ENCODE measurements at regions not wholly inside any gene's neighbourhood (a gene's known extent, or its start where the extent isn't known, plus 50 kb on each side); places are given as distances from the start of the nearest gene placed in this dataset.

DNA sequence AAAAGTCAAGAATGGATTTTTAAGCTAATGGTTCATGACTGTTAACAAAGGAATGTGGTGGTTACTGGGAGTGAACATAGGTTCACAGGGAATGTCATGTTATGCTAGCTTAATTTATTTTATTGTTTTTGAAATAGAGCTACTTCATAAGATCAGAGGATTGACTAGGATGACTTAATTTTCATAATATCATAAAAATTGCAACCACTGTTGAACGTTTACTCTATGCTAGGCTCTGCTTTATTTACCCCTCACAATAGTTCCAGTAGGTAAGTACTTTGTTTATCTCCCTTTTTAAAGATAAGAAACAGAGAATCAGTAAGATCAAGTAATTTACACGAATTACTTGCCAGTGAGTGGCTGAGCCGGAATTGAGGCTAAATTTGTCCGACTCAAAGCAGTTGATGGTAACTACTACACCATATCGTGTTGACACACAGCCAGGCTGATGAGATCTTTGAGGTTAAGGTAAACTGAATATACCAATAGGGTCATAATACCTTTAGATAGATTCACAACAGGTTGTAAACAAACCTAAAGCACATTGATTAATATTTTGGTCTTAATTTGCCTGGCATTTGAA lies 194.6 kb upstream of the CITED2 start:
- TF ChIP-seq, protein P1, sequence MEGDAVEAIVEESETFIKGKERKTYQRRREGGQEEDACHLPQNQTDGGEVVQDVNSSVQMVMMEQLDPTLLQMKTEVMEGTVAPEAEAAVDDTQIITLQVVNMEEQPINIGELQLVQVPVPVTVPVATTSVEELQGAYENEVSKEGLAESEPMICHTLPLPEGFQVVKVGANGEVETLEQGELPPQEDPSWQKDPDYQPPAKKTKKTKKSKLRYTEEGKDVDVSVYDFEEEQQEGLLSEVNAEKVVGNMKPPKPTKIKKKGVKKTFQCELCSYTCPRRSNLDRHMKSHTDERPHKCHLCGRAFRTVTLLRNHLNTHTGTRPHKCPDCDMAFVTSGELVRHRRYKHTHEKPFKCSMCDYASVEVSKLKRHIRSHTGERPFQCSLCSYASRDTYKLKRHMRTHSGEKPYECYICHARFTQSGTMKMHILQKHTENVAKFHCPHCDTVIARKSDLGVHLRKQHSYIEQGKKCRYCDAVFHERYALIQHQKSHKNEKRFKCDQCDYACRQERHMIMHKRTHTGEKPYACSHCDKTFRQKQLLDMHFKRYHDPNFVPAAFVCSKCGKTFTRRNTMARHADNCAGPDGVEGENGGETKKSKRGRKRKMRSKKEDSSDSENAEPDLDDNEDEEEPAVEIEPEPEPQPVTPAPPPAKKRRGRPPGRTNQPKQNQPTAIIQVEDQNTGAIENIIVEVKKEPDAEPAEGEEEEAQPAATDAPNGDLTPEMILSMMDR (IDR thresholded peaks at IDR 0.05 in 2 of 3, conservative IDR thresholded peaks at IDR 0.05 in 1 of 3; ENCODE audit: insufficient read depth in 2 of 3, low read depth in 1 of 3, low read length in 3 of 3) = no peak
- TF ChIP-seq CBFB (CRISPR knock-in tag; IDR thresholded peaks at IDR 0.05) (no peak), L3MBTL2 (IDR thresholded peaks at IDR 0.05) (no peak), TAF1 (IDR thresholded peaks at IDR 0.05; ENCODE audit: control insufficient read depth, extremely low read depth, insufficient read depth, low read length, severe bottlenecking) (no peak), ZNF175 (CRISPR knock-in tag; IDR thresholded peaks at IDR 0.05; ENCODE audit: low read depth) (no peak)
- TF ChIP-seq, protein P2, sequence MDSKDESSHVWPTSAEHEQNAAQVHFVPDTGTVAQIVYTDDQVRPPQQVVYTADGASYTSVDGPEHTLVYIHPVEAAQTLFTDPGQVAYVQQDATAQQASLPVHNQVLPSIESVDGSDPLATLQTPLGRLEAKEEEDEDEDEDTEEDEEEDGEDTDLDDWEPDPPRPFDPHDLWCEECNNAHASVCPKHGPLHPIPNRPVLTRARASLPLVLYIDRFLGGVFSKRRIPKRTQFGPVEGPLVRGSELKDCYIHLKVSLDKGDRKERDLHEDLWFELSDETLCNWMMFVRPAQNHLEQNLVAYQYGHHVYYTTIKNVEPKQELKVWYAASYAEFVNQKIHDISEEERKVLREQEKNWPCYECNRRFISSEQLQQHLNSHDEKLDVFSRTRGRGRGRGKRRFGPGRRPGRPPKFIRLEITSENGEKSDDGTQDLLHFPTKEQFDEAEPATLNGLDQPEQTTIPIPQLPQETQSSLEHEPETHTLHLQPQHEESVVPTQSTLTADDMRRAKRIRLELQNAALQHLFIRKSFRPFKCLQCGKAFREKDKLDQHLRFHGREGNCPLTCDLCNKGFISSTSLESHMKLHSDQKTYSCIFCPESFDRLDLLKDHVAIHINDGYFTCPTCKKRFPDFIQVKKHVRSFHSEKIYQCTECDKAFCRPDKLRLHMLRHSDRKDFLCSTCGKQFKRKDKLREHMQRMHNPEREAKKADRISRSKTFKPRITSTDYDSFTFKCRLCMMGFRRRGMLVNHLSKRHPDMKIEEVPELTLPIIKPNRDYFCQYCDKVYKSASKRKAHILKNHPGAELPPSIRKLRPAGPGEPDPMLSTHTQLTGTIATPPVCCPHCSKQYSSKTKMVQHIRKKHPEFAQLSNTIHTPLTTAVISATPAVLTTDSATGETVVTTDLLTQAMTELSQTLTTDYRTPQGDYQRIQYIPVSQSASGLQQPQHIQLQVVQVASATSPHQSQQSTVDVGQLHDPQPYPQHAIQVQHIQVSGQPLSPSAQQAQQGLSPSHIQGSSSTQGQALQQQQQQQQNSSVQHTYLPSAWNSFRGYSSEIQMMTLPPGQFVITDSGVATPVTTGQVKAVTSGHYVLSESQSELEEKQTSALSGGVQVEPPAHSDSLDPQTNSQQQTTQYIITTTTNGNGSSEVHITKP (IDR thresholded peaks at IDR 0.05; ENCODE audit: partially characterized antibody) = no peak

All from K562 (cell line).